Left lung (tissue), 4 donors: ENCODE measurements at regions not wholly inside any gene's neighbourhood (a gene's known extent, or its start where the extent isn't known, plus 50 kb on each side); places are given as distances from the start of the nearest gene placed in this dataset.
A peak's percentile ranks its signal among the peaks of the same experiment; 100 is the strongest.

Experiments used
- ATAC-seq: fragments of 200-7000 bp; cut with Tn5 transposase; one replicate; pipeline ENCODE4 v1.9.1; 2020; ENCODE audit warnings: moderate library complexity
- DNase-seq, 4 donors: peaks; one replicate each; pipeline ENCODE4 v3.0.0-alpha.2; 2013 to 2020
- H3K27ac ChIP-seq, 2 donors: fragments of 200-600 bp; sonication (generic) in 1 of 2; one replicate each; pipeline versions ENCODE4 v1.5.0 to v1.8.0; 2020 to 2021
- H3K27me3 ChIP-seq, 2 donors: fragments of 200-600 bp; sonication (generic) in 1 of 2; one replicate each; pipeline versions ENCODE4 v1.5.0 to v1.8.0; 2020 to 2021
- H3K36me3 ChIP-seq, 2 donors: fragments of 200-600 bp; sonication (generic) in 1 of 2; one replicate each; pipeline versions ENCODE4 v1.5.0 to v1.8.0; 2020 to 2021
- H3K4me1 ChIP-seq, 2 donors: fragments of 200-600 bp; one replicate each; pipeline ENCODE4 v1.8.0; 2021
- H3K4me3 ChIP-seq, 2 donors: fragments of 200-600 bp; sonication (generic) in 1 of 2; one replicate each; pipeline versions ENCODE4 v1.5.0 to v1.8.0; 2020 to 2021; ENCODE audit warnings: mild to moderate bottlenecking in 1 of 2
- H3K9me3 ChIP-seq, 2 donors: fragments of 200-600 bp; sonication (generic) in 1 of 2; one replicate each; pipeline versions ENCODE4 v1.5.0 to v1.8.0; 2020 to 2021
- CTCF ChIP-seq, 2 donors: fragments of 200-600 bp; sonication (generic) in 1 of 2; IDR thresholded peaks; one replicate each; pipeline versions ENCODE4 v1.5.0 to v1.8.0; 2021; ENCODE audit warnings: antibody characterized with exemption in 2 of 2
- intact Hi-C, 2 donors: fragments of 100-400 bp; cut with DNase I; formaldehyde crosslinking; loops; one replicate each; pipeline versions ENCODE4 v1.11.2 to v1.14.2; 2022
- donor health status: DM: no; HTN: yes; CAD: no.
- donor health status: DM: no; HTN: no; CAD: no.

GRCh38 chr10:18735711-18736110 is 76.5 kb downstream of the ARL5B start:
- Histone ChIP-seq H3K4me1 (no peaks in the 10 kb centered on the region), H3K4me3 (no peak overlapping the region), H3K27me3 (no peaks in the 10 kb centered on the region), H3K9me3 (no peaks in the 10 kb centered on the region), H3K36me3 (no peaks in the 10 kb centered on the region), H3K27ac (no peak overlapping the region)
- intact Hi-C loops, result no loop called here
- no peak for DNase-seq
- no peak for TF ChIP-seq CTCF (IDR thresholded peaks at IDR 0.05)
- no peak for ATAC-seq

GRCh38 chr10:18737236-18737635 is 78.0 kb downstream of the ARL5B start:
- Histone ChIP-seq H3K9me3 (no peaks in the 10 kb centered on the region), H3K27me3 (no peaks in the 10 kb centered on the region), H3K36me3 (no peaks in the 10 kb centered on the region), H3K27ac (no peak overlapping the region), H3K4me1 (no peaks in the 10 kb centered on the region), H3K4me3 (no peak overlapping the region)
- ATAC-seq, result no peak
- no peak for TF ChIP-seq CTCF (IDR thresholded peaks at IDR 0.05)
- intact Hi-C loops, result no loop called here
- DNase-seq, result no peak

- Histone ChIP-seq H3K27ac (no peak overlapping the region), H3K27me3 (no peaks in the 10 kb centered on the region), H3K4me1 (no peaks in the 10 kb centered on the region), H3K9me3 (peaks cover 0 to 5% of the 10 kb centered on the region in 2 donors), H3K4me3 (no peak overlapping the region), H3K36me3 (no peaks in the 10 kb centered on the region)
- DNase-seq, result peak in 1 of 4 donors; percentile 41
- peak; percentile 39 for ATAC-seq
- TF ChIP-seq CTCF (IDR thresholded peaks at IDR 0.05), result no peak
- intact Hi-C loops, result no loop called here
Observed at GRCh38 chr10:18737841-18738240, 78.6 kb downstream of the ARL5B start.

- TF ChIP-seq CTCF (IDR thresholded peaks at IDR 0.05), result no peak
- Histone ChIP-seq H3K4me1 (no peaks in the 10 kb centered on the region), H3K27ac (no peak overlapping the region), H3K27me3 (no peaks in the 10 kb centered on the region), H3K36me3 (no peaks in the 10 kb centered on the region), H3K4me3 (no peak overlapping the region), H3K9me3 (peaks cover 0 to 14% of the 10 kb centered on the region in 2 donors)
- intact Hi-C loops, result no loop called here
- DNase-seq (no peak), ATAC-seq (no peak)
Observed at GRCh38 chr10:18738835-18739234, 79.6 kb downstream of the ARL5B start.

GRCh38 chr10:18743926-18744325 is 84.7 kb downstream of the ARL5B start:
- intact Hi-C loops, result no loop called here
- ATAC-seq, result no peak

More at GRCh38 chr10:18743926-18744325, 84.7 kb downstream of the ARL5B start:
- no peak for TF ChIP-seq CTCF (IDR thresholded peaks at IDR 0.05)
- DNase-seq, result no peak
- no peaks in the 10 kb centered on the region for H3K36me3 ChIP-seq
- H3K4me3 ChIP-seq, result no peak overlapping the region
- no peaks in the 10 kb centered on the region for H3K4me1 ChIP-seq
- peaks cover 0 to 30% of the 10 kb centered on the region in 2 donors for H3K9me3 ChIP-seq
- H3K27ac ChIP-seq, result no peak overlapping the region
- no peaks in the 10 kb centered on the region for H3K27me3 ChIP-seq
